Endothelial cell (in vitro differentiated cells): ENCODE measurements at regions not wholly inside any gene's neighbourhood (a gene's known extent, or its start where the extent isn't known, plus 50 kb on each side); places are given as distances from the start of the nearest gene placed in this dataset.
A peak's percentile ranks its signal among the peaks of the same experiment; 100 is the strongest.

Experiments used
- DNase-seq: peaks from one replicate; pipeline ENCODE4 v3.0.0; 2021; ENCODE audit warnings: low spot score
- H3K27ac Mint-ChIP-seq: one replicate; pipeline ENCODE4 v1.8.0; 2021; ENCODE audit warnings: mixed read lengths, inconsistent platforms; ENCODE audit not compliant: unreplicated experiment
- H3K27me3 Mint-ChIP-seq: one replicate; pipeline ENCODE4 v1.8.0; 2021; ENCODE audit warnings: mild to moderate bottlenecking, moderate library complexity, mixed read lengths, inconsistent platforms; ENCODE audit not compliant: unreplicated experiment
- H3K36me3 Mint-ChIP-seq: one replicate; pipeline ENCODE4 v1.8.0; 2021; ENCODE audit warnings: mild to moderate bottlenecking, low read depth, mixed read lengths, inconsistent platforms; ENCODE audit not compliant: unreplicated experiment
- H3K4me1 Mint-ChIP-seq: one replicate; pipeline ENCODE4 v1.8.0; 2021; ENCODE audit warnings: mild to moderate bottlenecking, mixed read lengths, inconsistent platforms; ENCODE audit not compliant: unreplicated experiment
- H3K4me3 Mint-ChIP-seq: one replicate; pipeline ENCODE4 v1.8.0; 2021; ENCODE audit warnings: mild to moderate bottlenecking, mixed read lengths, inconsistent platforms; ENCODE audit not compliant: unreplicated experiment
- H3K9me3 Mint-ChIP-seq: one replicate; pipeline ENCODE4 v1.8.0; 2021; ENCODE audit warnings: mixed read lengths, inconsistent platforms; ENCODE audit not compliant: unreplicated experiment
- CTCF ChIP-seq: fragments of 200-600 bp; sonication (generic); IDR thresholded peaks from one replicate; pipeline ENCODE4 v1.5.0; 2021; ENCODE audit warnings: antibody characterized with exemption; ENCODE audit not compliant: unreplicated experiment

GRCh38 chr11:25737071-25737675, 594.8 kb upstream of the ANO3 start:
- Mint-ChIP-seq H3K27me3 (peaks cover 2% of the 10 kb centered on the region), H3K4me1 (no peaks in the 10 kb centered on the region), H3K4me3 (no peak overlapping the region), H3K27ac (no peak overlapping the region), H3K36me3 (no peaks in the 10 kb centered on the region), H3K9me3 (no peaks in the 10 kb centered on the region)
- TF ChIP-seq CTCF: no peak
- no peak for DNase-seq

- Mint-ChIP-seq H3K9me3 (no peaks in the 10 kb centered on the region), H3K27me3 (no peaks in the 10 kb centered on the region), H3K36me3 (no peaks in the 10 kb centered on the region), H3K4me3 (no peak overlapping the region), H3K27ac (no peak overlapping the region), H3K4me1 (no peaks in the 10 kb centered on the region)
- no peak for TF ChIP-seq CTCF
- DNase-seq: no peak
These were observed 590.0 kb upstream of the ANO3 start for GRCh38 chr11:25741886-25742285.

GRCh38 chr11:25742800-25743199, 589.1 kb upstream of the ANO3 start:
- no peak overlapping the region for H3K4me3 Mint-ChIP-seq
- no peak for TF ChIP-seq CTCF
- H3K36me3 Mint-ChIP-seq: no peaks in the 10 kb centered on the region
- H3K27ac Mint-ChIP-seq: no peak overlapping the region
- DNase-seq: no peak
- H3K9me3 Mint-ChIP-seq: no peaks in the 10 kb centered on the region
- H3K27me3 Mint-ChIP-seq: no peaks in the 10 kb centered on the region
- H3K4me1 Mint-ChIP-seq: no peaks in the 10 kb centered on the region

- Mint-ChIP-seq H3K36me3 (peaks cover 3% of the 10 kb centered on the region), H3K9me3 (no peaks in the 10 kb centered on the region), H3K4me1 (no peaks in the 10 kb centered on the region), H3K4me3 (no peak overlapping the region), H3K27ac (peak overlapping the region; percentile 5), H3K27me3 (no peaks in the 10 kb centered on the region)
- TF ChIP-seq CTCF: no peak
- DNase-seq: no peak
These were observed 576.5 kb upstream of the ANO3 start for GRCh38 chr11:25755381-25755780.

- Mint-ChIP-seq H3K4me1 (no peaks in the 10 kb centered on the region), H3K9me3 (no peaks in the 10 kb centered on the region), H3K27me3 (no peaks in the 10 kb centered on the region), H3K4me3 (no peak overlapping the region), H3K27ac (no peak overlapping the region), H3K36me3 (peaks cover 3% of the 10 kb centered on the region)
- no peak for DNase-seq
- no peak for TF ChIP-seq CTCF
These were observed 575.9 kb upstream of the ANO3 start for GRCh38 chr11:25755918-25756584.
